ENCODE measurements at regions not wholly inside any gene's neighbourhood (a gene's known extent, or its start where the extent isn't known, plus 50 kb on each side); places are given as distances from the start of the nearest gene placed in this dataset.

DNA sequence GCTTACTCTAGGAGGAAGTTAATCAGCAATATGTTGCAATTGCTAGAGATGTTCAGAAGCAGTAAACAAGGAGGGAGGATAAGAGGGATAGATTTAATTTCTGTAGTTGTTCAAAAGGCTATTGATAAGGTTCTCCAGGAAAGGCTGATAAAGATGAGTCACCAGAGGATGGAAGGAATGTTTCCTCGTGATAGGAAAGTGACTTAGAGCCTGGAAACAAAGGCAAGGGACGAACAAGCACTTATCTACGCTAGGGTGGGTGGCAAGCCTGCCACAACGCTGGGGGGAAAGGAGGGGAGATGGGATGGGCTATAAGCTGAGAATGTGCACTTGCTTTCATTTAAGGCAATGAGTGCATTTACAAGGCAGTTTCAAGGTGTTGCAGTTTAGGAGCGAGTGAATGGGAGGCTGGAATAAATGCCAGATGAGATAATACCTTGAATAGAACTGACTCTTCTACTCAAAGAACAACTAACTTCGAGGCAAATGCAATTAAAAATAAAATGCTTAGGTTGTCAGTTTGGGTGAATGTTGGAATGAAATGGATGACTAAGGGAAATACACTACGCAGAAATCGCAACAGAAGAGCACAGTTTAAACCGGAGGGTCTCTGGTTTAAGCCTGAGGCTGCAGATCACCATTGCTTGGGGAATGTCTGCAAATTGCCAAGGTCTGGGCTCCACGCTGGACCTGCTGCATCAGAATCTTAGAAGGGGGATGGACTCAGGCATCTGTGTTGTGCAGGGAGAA lies 76.0 kb upstream of the RBBP6 start:
- TF ChIP-seq, protein P1, sequence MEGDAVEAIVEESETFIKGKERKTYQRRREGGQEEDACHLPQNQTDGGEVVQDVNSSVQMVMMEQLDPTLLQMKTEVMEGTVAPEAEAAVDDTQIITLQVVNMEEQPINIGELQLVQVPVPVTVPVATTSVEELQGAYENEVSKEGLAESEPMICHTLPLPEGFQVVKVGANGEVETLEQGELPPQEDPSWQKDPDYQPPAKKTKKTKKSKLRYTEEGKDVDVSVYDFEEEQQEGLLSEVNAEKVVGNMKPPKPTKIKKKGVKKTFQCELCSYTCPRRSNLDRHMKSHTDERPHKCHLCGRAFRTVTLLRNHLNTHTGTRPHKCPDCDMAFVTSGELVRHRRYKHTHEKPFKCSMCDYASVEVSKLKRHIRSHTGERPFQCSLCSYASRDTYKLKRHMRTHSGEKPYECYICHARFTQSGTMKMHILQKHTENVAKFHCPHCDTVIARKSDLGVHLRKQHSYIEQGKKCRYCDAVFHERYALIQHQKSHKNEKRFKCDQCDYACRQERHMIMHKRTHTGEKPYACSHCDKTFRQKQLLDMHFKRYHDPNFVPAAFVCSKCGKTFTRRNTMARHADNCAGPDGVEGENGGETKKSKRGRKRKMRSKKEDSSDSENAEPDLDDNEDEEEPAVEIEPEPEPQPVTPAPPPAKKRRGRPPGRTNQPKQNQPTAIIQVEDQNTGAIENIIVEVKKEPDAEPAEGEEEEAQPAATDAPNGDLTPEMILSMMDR (conservative IDR thresholded peaks at IDR 0.05; ENCODE audit: low read depth, low read length) = no peak
- TF ChIP-seq EZH2 (IDR thresholded peaks at IDR 0.05; ENCODE audit: borderline replicate concordance, low read depth, low read length, poor library complexity, severe bottlenecking) = no peak

Data from A673 (cell line).